Endothelial cell of umbilical vein (primary cell): ENCODE measurements at regions not wholly inside any gene's neighbourhood (a gene's known extent, or its start where the extent isn't known, plus 50 kb on each side); places are given as distances from the start of the nearest gene placed in this dataset.

ENCODE experiments used
- BruUV-seq: library from RNA; stranded (reverse); fragments of 400-500 nt; replicated peaks from 2 replicates; lab custom pipeline; 2021; lab: Mats Ljungman, UMichigan
- CTCF ChIA-PET: fragments of 300-600, 350-600 bp; sonication (Branson Sonifier 250); formaldehyde crosslinking; loops from one replicate; lab custom pipeline; 2021; ENCODE audit warnings: antibody characterized with exemption, inconsistent platforms; lab: Charles Lee
- POLR2A ChIA-PET: fragments of 300-600, 350-600 bp; sonication (Branson Sonifier 250); formaldehyde crosslinking; loops from one replicate; lab custom pipeline; 2021; ENCODE audit warnings: antibody characterized with exemption, inconsistent platforms; lab: Charles Lee
- DNase-seq: peaks from one replicate; pipeline ENCODE4 v3.0.0-alpha.2; 2011; ENCODE audit warnings: low read depth, low spot score
- FAIRE-seq: peaks from 2 replicates; lab custom pipeline; 2011; peaks lifted over from hg19 to GRCh38; lab: Jason Lieb, UNC
- H2AFZ ChIP-seq: 2 replicates; pipeline ENCODE4 v1.6.0; 2012; ENCODE audit warnings: low read depth, low read length, control low read depth, inconsistent platforms
- H3K27ac ChIP-seq: 2 replicates; pipeline ENCODE4 v1.5.1; 2011; ENCODE audit warnings: low read depth, mild to moderate bottlenecking, control low read depth, low read length, moderate library complexity; ENCODE audit not compliant: insufficient read depth
- H3K27me3 ChIP-seq, 2 experiments: 2 replicates each; pipeline versions ENCODE4 v1.6.0 to v1.6.1; 2011; ENCODE audit warnings: low read length in 2 of 2, mixed read lengths in 1 of 2; ENCODE audit not compliant: control insufficient read depth in 2 of 2, insufficient read depth in 2 of 2
- H3K36me3 ChIP-seq, 2 experiments: 2 replicates in 1 of 2; 3 replicates in 1 of 2; pipeline ENCODE4 v1.5.1; 2011; ENCODE audit warnings: low read length in 2 of 2, mild to moderate bottlenecking in 1 of 2, moderate library complexity in 1 of 2; ENCODE audit not compliant: control insufficient read depth in 2 of 2, insufficient read depth in 2 of 2; ENCODE audit errors: extremely low read depth in 1 of 2
- H3K4me1 ChIP-seq: 3 replicates; pipeline ENCODE4 v1.5.1; 2011; ENCODE audit warnings: mild to moderate bottlenecking, low read length; ENCODE audit not compliant: control insufficient read depth, insufficient read depth; ENCODE audit errors: extremely low read depth
- H3K4me2 ChIP-seq: 2 replicates; pipeline ENCODE4 v1.6.1; 2011; ENCODE audit warnings: low read length, control low read depth, mixed read lengths; ENCODE audit not compliant: insufficient read depth
- H3K4me3 ChIP-seq, 3 experiments: fragments of 200-600 bp in 1 of 3; sonication (generic), shearing (Covaris generic) in 1 of 3; replicated peaks in 1 of 3; 2 replicates each; pipeline ENCODE4 v1.5.1; 2011 to 2016; ENCODE audit warnings: control low read depth in 3 of 3, low read length in 3 of 3, mild to moderate bottlenecking in 2 of 3, inconsistent platforms in 1 of 3, low read depth in 1 of 3, moderate library complexity in 1 of 3; ENCODE audit not compliant: insufficient read depth in 1 of 3
- H3K79me2 ChIP-seq: 2 replicates; pipeline ENCODE4 v1.6.0; 2012; ENCODE audit warnings: low read length, inconsistent platforms; ENCODE audit not compliant: control insufficient read depth, insufficient read depth
- H3K9ac ChIP-seq: replicated peaks from 2 replicates; pipeline ENCODE3; 2011; ENCODE audit warnings: low read length, control low read depth; ENCODE audit not compliant: insufficient read depth; ENCODE audit errors: extremely low read depth
- H3K9me1 ChIP-seq: replicated peaks from 3 replicates; pipeline ENCODE4 v1.6.0; 2011; ENCODE audit warnings: mild to moderate bottlenecking, low read length; ENCODE audit not compliant: control insufficient read depth, insufficient read depth; ENCODE audit errors: extremely low read depth
- H3K9me3 ChIP-seq: replicated peaks from 2 replicates; pipeline ENCODE4 v1.5.1; 2012; ENCODE audit warnings: low read length, inconsistent platforms; ENCODE audit not compliant: control insufficient read depth, insufficient read depth
- H4K20me1 ChIP-seq: replicated peaks from 2 replicates; pipeline ENCODE3; 2011; ENCODE audit warnings: mild to moderate bottlenecking, low read length; ENCODE audit not compliant: control insufficient read depth, insufficient read depth; ENCODE audit errors: extremely low read depth
- EZH2 ChIP-seq: IDR thresholded peaks from 2 replicates; pipeline ENCODE4 v1.6.1; 2012; ENCODE audit warnings: borderline replicate concordance, low read depth, mild to moderate bottlenecking, moderate library complexity, low read length, inconsistent platforms; ENCODE audit not compliant: severe bottlenecking
- FOS ChIP-seq: IDR thresholded peaks from 2 replicates; pipeline ENCODE4 v1.6.1; 2011; ENCODE audit warnings: mild to moderate bottlenecking, low read length, moderate library complexity, borderline replicate concordance; ENCODE audit not compliant: insufficient read depth
- GATA2 ChIP-seq: IDR thresholded peaks from 2 replicates; pipeline ENCODE4 v1.7.0; 2011; ENCODE audit warnings: low read depth, mild to moderate bottlenecking, moderate library complexity, mixed read lengths, low read length; ENCODE audit not compliant: insufficient read length, insufficient read depth
- MAX ChIP-seq: IDR thresholded peaks from 2 replicates; pipeline ENCODE4 v1.6.1; 2011; ENCODE audit not compliant: insufficient read depth, insufficient read length
- MYC ChIP-seq: IDR thresholded peaks from one replicate; pipeline ENCODE4 v1.6.1; 2011; ENCODE audit warnings: mild to moderate bottlenecking, low read depth, low read length
- POLR2A ChIP-seq: IDR thresholded peaks from 2 replicates; pipeline ENCODE4 v1.6.1; 2012; ENCODE audit warnings: low read depth, mild to moderate bottlenecking, control low read depth, low read length
- POLR2AphosphoS5 ChIP-seq: IDR thresholded peaks from 2 replicates; pipeline ENCODE4 v1.6.1; 2012; ENCODE audit warnings: low read depth, mild to moderate bottlenecking, control low read depth, low read length, moderate library complexity; ENCODE audit not compliant: insufficient read depth
- dilution Hi-C: fragments of 300-500 bp; cut with MboI; formaldehyde crosslinking; loops from one replicate; pipeline ENCODE4 v1.15.0; 2019; ENCODE audit warnings: low sequenced_read_pairs; ENCODE audit not compliant: extremely low pct_ligation_motif_present
- intact Hi-C: fragments of 100-400 bp; cut with micrococcal nuclease; formaldehyde crosslinking; loops from one replicate; pipeline ENCODE4 v1.10.0; 2022
- TF ChIP-seq, protein P1 (sequence below), 2 donors: IDR thresholded peaks; 1 replicate in 1 of 2; 2 replicates in 1 of 2; pipeline ENCODE4 v1.5.1; 2011; ENCODE audit warnings: low read length in 2 of 2, mild to moderate bottlenecking in 2 of 2, moderate library complexity in 2 of 2, control low read depth in 1 of 2, inconsistent platforms in 1 of 2, low read depth in 1 of 2; ENCODE audit not compliant: insufficient read depth in 1 of 2; ENCODE audit errors: extremely low read depth in 1 of 2

- Histone ChIP-seq H3K27me3 (no peaks in the 10 kb centered on the region), H2AFZ (no peak overlapping the region), H3K9ac (no peak overlapping the region), H3K9me3 (no peaks in the 10 kb centered on the region), H3K36me3 (no peaks in the 10 kb centered on the region), H3K4me3 (no peak overlapping the region), H3K4me2 (no peak overlapping the region), H3K9me1 (no peaks in the 10 kb centered on the region), H3K27ac (no peak overlapping the region), H3K4me1 (peaks cover 60% of the 10 kb centered on the region), H3K79me2 (no peaks in the 10 kb centered on the region), H4K20me1 (no peaks in the 10 kb centered on the region)
- ChIA-PET CTCF (interaction anchor here (2.1 kb wide), 1 partner anchor 9 kb away, joined by 5 read pairs; no protein-coding TSS in a partner anchor), POLR2A (no interaction called here)
- FAIRE-seq: no peak
- intact Hi-C loops (no loop called here), dilution Hi-C loops (no loop called here)
- no peak for DNase-seq
- BruUV-seq: no TSS peak
- TF ChIP-seq MYC (no peak), POLR2AphosphoS5 (no peak), EZH2 (no peak), MAX (no peak), FOS (no peak), GATA2 (no peak), POLR2A (no peak)
- TF ChIP-seq, protein P1, sequence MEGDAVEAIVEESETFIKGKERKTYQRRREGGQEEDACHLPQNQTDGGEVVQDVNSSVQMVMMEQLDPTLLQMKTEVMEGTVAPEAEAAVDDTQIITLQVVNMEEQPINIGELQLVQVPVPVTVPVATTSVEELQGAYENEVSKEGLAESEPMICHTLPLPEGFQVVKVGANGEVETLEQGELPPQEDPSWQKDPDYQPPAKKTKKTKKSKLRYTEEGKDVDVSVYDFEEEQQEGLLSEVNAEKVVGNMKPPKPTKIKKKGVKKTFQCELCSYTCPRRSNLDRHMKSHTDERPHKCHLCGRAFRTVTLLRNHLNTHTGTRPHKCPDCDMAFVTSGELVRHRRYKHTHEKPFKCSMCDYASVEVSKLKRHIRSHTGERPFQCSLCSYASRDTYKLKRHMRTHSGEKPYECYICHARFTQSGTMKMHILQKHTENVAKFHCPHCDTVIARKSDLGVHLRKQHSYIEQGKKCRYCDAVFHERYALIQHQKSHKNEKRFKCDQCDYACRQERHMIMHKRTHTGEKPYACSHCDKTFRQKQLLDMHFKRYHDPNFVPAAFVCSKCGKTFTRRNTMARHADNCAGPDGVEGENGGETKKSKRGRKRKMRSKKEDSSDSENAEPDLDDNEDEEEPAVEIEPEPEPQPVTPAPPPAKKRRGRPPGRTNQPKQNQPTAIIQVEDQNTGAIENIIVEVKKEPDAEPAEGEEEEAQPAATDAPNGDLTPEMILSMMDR (IDR thresholded peaks at IDR 0.05; ENCODE audit: extremely low read depth in 1 of 2, insufficient read depth in 1 of 2, low read depth in 1 of 2, low read length in 2 of 2): no peak
Measured at GRCh38 chr2:37458133-37458532, 113.7 kb downstream of the QPCT start.
